ELF-1 (cell line): ENCODE measurements at regions not wholly inside any gene's neighbourhood (a gene's known extent, or its start where the extent isn't known, plus 50 kb on each side); places are given as distances from the start of the nearest gene placed in this dataset.

Experiments
- DNase-seq: peaks from one replicate; pipeline ENCODE4 v3.0.0-alpha.2; 2016; ENCODE audit warnings: low read depth, low spot score

- DNase-seq, result no peak
Observed at GRCh38 chr2:83067947-83068346, 1391.1 kb downstream of the SUCLG1 start.

- DNase-seq, result no peak
Observed at GRCh38 chr2:83063933-83064332, 1395.1 kb downstream of the SUCLG1 start.

- DNase-seq, result no peak
Observed at GRCh38 chr2:83063511-83063910, 1395.6 kb downstream of the SUCLG1 start.

DNA sequence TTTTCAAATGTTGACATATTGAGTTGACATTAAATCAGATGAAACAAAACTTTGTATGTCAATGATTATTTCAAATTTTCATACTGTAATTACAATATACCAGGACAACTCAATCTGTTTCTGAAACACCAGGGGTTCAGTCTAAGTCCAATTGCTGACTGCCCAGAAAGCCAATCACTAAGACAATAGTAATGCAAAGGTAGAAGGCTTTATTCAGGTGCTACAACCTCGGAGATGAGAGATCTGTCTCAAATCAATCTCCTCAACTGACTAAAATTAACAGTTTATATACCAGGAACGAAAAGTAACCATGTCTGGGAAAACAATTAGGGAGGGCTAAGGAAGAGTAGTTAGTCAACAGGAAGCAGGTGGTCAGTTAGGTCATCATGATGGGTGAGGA is 1400.4 kb downstream of the SUCLG1 start:
- DNase-seq, result no peak

- DNase-seq, result no peak
Observed at GRCh38 chr2:83055376-83056010, 1403.6 kb downstream of the SUCLG1 start.

GRCh38 chr2:83054751-83055150 is 1404.3 kb downstream of the SUCLG1 start:
- DNase-seq, result no peak

- DNase-seq, result no peak
Observed at GRCh38 chr2:83051538-83052170, 1407.4 kb downstream of the SUCLG1 start.

DNA sequence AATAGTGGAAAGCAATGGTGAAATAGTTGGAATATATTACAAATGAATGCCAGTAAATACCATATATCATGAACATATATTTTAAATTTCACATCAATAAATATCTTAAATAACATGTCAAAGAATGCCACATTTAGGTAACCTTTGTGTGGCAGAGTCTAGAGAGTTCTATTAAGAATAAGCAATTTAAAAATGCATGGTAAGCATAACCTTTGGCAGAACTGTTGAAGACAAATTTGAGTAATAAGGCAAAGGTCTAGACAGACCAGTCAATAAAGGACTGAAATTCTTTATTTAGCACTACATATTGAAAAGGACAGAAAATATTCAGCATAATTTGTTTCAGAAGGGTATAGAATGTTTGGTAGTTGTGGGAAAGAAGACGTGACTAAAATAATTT is 1417.0 kb downstream of the SUCLG1 start:
- DNase-seq, result no peak

DNA sequence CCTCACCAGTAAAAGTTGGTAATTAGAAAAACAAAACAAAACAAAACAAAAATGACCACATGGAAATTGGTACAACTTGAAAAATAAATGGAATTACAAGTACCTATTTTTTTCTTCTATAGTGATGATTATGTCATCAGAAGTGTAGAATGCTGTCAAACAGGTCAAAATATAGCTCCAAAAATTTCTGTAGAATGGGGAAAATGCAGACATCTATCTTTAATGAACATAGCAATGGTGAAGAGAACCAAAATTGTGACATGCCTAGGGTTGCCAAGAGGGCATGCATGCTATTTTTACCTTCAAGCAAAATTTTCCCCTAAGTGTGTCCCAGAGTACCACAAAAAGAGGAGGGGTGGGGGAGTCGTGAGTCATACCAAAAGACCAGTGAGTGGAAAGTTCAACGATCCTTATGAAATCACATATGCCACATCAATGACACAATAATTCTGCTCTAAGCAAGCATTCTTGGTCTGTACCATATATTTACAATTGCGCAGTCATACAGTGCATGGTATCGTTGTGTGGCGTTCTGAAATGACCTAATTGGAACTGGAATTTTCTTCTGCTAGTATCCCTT is 1436.4 kb downstream of the SUCLG1 start:
- DNase-seq, result no peak

GRCh38 chr2:83017366-83018090 is 1441.6 kb downstream of the SUCLG1 start:
- DNase-seq, result no peak

- no peak for DNase-seq
Observed at GRCh38 chr2:83016343-83017110, 1442.6 kb downstream of the SUCLG1 start.

GRCh38 chr2:83015900-83016299 is 1443.2 kb downstream of the SUCLG1 start:
- DNase-seq, result no peak

GRCh38 chr2:83015035-83015715 is 1443.9 kb downstream of the SUCLG1 start:
- no peak for DNase-seq

GRCh38 chr2:83014462-83014861 is 1444.6 kb downstream of the SUCLG1 start:
- DNase-seq, result no peak

DNA sequence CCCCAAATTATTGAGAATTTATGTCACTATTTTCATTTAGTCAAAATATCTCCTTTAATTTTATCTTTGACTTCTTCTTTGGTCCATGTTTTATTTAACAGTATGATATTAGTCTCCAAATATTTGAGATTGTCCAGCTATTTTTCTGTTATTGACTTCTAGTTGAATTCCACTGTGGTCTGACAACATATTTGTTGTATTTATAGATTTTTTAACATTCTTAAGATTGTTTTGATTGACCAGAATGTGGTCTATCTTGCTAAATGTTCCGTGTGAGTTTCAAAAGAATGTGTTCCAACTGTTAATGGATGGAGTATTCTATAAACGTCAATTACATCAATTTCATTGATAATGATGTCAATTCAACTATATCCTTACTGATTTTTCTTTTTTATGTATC is 1452.1 kb downstream of the SUCLG1 start:
- no peak for DNase-seq

DNA sequence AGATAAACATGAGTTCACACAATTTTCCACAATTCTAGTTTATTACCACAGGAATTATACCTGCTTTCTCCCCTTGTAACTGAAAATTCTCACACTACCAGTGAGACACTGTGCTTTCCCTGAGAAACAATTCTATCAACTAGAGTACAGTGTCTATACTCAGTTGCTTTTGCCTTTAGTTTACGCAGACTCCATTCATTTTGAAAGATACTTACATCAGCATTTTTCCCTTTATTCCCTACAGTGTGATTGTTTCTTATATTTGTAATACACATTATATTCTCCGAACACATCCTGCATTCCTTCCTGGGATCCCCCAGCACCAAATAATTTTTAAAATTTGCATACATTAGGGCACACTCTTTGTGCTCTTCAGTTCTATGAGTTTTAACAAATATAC is 1455.5 kb downstream of the SUCLG1 start:
- no peak for DNase-seq

- DNase-seq, result no peak
Observed at GRCh38 chr2:83002706-83003105, 1456.4 kb downstream of the SUCLG1 start.

- DNase-seq, result no peak
Observed at GRCh38 chr2:82998781-82999180, 1460.3 kb downstream of the SUCLG1 start.

DNA sequence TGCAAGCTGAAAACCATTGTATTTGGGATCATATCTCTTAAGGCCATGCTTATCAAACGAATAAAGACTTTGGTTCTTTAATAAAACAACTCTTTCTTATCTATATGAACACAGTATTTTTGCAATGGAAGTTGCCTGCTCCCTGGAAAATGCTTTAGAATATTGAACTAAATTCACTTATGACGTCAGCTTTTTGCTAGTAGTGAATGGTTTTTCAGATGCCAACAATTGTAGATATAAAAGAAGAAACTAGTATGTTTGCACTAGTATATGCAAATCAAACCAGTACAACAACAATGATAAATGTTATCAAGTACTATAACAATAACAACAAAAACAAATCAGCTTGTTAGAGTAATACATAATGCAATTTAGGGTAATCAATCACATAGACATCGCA is 1462.9 kb downstream of the SUCLG1 start:
- DNase-seq, result no peak

- DNase-seq, result no peak
Observed at GRCh38 chr2:82994151-82994550, 1464.9 kb downstream of the SUCLG1 start.

DNA sequence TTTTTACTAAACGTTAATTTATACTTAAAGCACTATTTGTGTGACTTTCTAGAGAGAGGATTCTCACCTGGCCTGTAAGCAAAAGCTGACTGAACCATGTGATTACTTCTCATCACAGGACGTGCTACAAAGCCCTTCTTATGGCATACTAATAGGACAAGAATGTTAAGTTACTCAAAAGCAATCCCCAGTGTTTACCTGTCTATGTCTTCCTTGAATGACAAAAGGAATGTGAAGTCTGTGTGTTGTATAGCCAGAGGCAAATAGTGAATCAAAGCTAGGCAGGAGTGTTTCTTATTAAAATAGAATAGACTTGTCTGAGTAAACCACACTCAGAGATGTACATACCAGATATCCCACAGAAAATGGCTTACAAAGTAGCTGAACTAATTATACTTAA is 1465.5 kb downstream of the SUCLG1 start:
- no peak for DNase-seq
